Tongue (tissue), 1 donor: ENCODE measurements at regions not wholly inside any gene's neighbourhood (a gene's known extent, or its start where the extent isn't known, plus 50 kb on each side); places are given as distances from the start of the nearest gene placed in this dataset.

Experiments used
- DNase-seq: peaks from one replicate; pipeline ENCODE4 v3.0.0-alpha.2; 2015

GRCh38 chr14:63781686-63782085 lies 53.8 kb upstream of the SGPP1 start:
- DNase-seq: no peak

GRCh38 chr14:63782683-63783389 lies 55.0 kb upstream of the SGPP1 start:
- no peak for DNase-seq

- DNase-seq: peak; percentile 76
These were observed 60.4 kb upstream of the SGPP1 start for GRCh38 chr14:63788011-63788933.

GRCh38 chr14:63793376-63793775 lies 59.4 kb upstream of the SYNE2 start:
- DNase-seq: peak; percentile 12

GRCh38 chr14:63795532-63795931 lies 57.3 kb upstream of the SYNE2 start:
- DNase-seq: no peak

- no peak for DNase-seq
These were observed 52.7 kb upstream of the SYNE2 start for GRCh38 chr14:63800083-63800482.

GRCh38 chr14:63800651-63801375 lies 52.0 kb upstream of the SYNE2 start:
- DNase-seq: no peak
